Effector memory CD4-positive, alpha-beta T cell (primary cell): ENCODE measurements at regions not wholly inside any gene's neighbourhood (a gene's known extent, or its start where the extent isn't known, plus 50 kb on each side); places are given as distances from the start of the nearest gene placed in this dataset.

Experiments
- DNase-seq, 3 donors: peaks; one replicate each; pipeline ENCODE4 v3.0.0-alpha.2; 2020
- H3K27ac ChIP-seq: 2 replicates; pipeline ENCODE4 v1.7.0; 2013; ENCODE audit warnings: mild to moderate bottlenecking, low read length, moderate library complexity; ENCODE audit not compliant: insufficient read depth, poor library complexity, severe bottlenecking
- H3K27me3 ChIP-seq: replicated peaks from 2 replicates; pipeline ENCODE4 v1.7.0; 2013; ENCODE audit warnings: mild to moderate bottlenecking, low read length; ENCODE audit not compliant: insufficient read depth, control insufficient read depth, poor library complexity, severe bottlenecking
- H3K36me3 ChIP-seq: 2 replicates; pipeline ENCODE4 v1.7.0; 2013; ENCODE audit warnings: mild to moderate bottlenecking, low read length, moderate library complexity; ENCODE audit not compliant: control insufficient read depth, insufficient read depth
- H3K4me1 ChIP-seq: 2 replicates; pipeline ENCODE4 v1.7.0; 2013; ENCODE audit warnings: low read length, mild to moderate bottlenecking; ENCODE audit not compliant: control insufficient read depth, insufficient read depth, poor library complexity, severe bottlenecking
- H3K4me3 ChIP-seq: 2 replicates; pipeline ENCODE4 v1.7.0; 2013; ENCODE audit warnings: low read length, low read depth, mild to moderate bottlenecking; ENCODE audit not compliant: insufficient read depth, poor library complexity, severe bottlenecking
- H3K9me3 ChIP-seq: 2 replicates; pipeline ENCODE4 v1.7.0; 2013; ENCODE audit warnings: mild to moderate bottlenecking, low read length, moderate library complexity; ENCODE audit not compliant: control insufficient read depth

- Histone ChIP-seq H3K27ac (no peak overlapping the region), H3K36me3 (no peaks in the 10 kb centered on the region), H3K27me3 (no peaks in the 10 kb centered on the region), H3K4me3 (no peak overlapping the region), H3K4me1 (no peaks in the 10 kb centered on the region), H3K9me3 (no peaks in the 10 kb centered on the region)
- DNase-seq: no peak
These were observed 401.5 kb upstream of the JARID2 start for GRCh38 chr6:14844411-14844810.

GRCh38 chr6:14848019-14848418 is 397.9 kb upstream of the JARID2 start:
- Histone ChIP-seq H3K36me3 (no peaks in the 10 kb centered on the region), H3K27ac (no peak overlapping the region), H3K4me1 (no peaks in the 10 kb centered on the region), H3K27me3 (no peaks in the 10 kb centered on the region), H3K4me3 (no peak overlapping the region), H3K9me3 (no peaks in the 10 kb centered on the region)
- no peak for DNase-seq

GRCh38 chr6:14849185-14849584 is 396.7 kb upstream of the JARID2 start:
- Histone ChIP-seq H3K36me3 (no peaks in the 10 kb centered on the region), H3K4me1 (no peaks in the 10 kb centered on the region), H3K27me3 (no peaks in the 10 kb centered on the region), H3K9me3 (no peaks in the 10 kb centered on the region), H3K27ac (no peak overlapping the region), H3K4me3 (no peak overlapping the region)
- DNase-seq: no peak

- no peak overlapping the region for H3K27ac ChIP-seq
These were observed 394.6 kb upstream of the JARID2 start for GRCh38 chr6:14851281-14851680.

GRCh38 chr6:14852375-14852774 is 393.5 kb upstream of the JARID2 start:
- no peak for DNase-seq
- H3K9me3 ChIP-seq: no peaks in the 10 kb centered on the region
- H3K36me3 ChIP-seq: no peaks in the 10 kb centered on the region
- H3K4me1 ChIP-seq: no peaks in the 10 kb centered on the region
- no peak overlapping the region for H3K27ac ChIP-seq
- no peaks in the 10 kb centered on the region for H3K27me3 ChIP-seq
- H3K4me3 ChIP-seq: no peak overlapping the region

More at GRCh38 chr6:14851281-14851680, 394.6 kb upstream of the JARID2 start:
- H3K27me3 ChIP-seq: no peaks in the 10 kb centered on the region
- no peaks in the 10 kb centered on the region for H3K36me3 ChIP-seq
- no peaks in the 10 kb centered on the region for H3K9me3 ChIP-seq
- no peaks in the 10 kb centered on the region for H3K4me1 ChIP-seq
- H3K4me3 ChIP-seq: no peak overlapping the region
- DNase-seq: no peak

- H3K9me3 ChIP-seq: no peaks in the 10 kb centered on the region
- H3K36me3 ChIP-seq: no peaks in the 10 kb centered on the region
- DNase-seq: no peak
- H3K27me3 ChIP-seq: no peaks in the 10 kb centered on the region
- no peak overlapping the region for H3K27ac ChIP-seq
- no peaks in the 10 kb centered on the region for H3K4me1 ChIP-seq
- H3K4me3 ChIP-seq: no peak overlapping the region
These were observed 389.7 kb upstream of the JARID2 start for GRCh38 chr6:14856177-14856576.

- no peaks in the 10 kb centered on the region for H3K9me3 ChIP-seq
- H3K27me3 ChIP-seq: no peaks in the 10 kb centered on the region
- peak overlapping the region; percentile 18 for H3K4me3 ChIP-seq
- H3K36me3 ChIP-seq: no peaks in the 10 kb centered on the region
- no peak for DNase-seq
- no peak overlapping the region for H3K27ac ChIP-seq
- no peaks in the 10 kb centered on the region for H3K4me1 ChIP-seq
These were observed 388.9 kb upstream of the JARID2 start for GRCh38 chr6:14857001-14857400.

- Histone ChIP-seq H3K4me1 (no peaks in the 10 kb centered on the region), H3K27me3 (no peaks in the 10 kb centered on the region), H3K9me3 (no peaks in the 10 kb centered on the region), H3K36me3 (no peaks in the 10 kb centered on the region), H3K27ac (no peak overlapping the region), H3K4me3 (peak overlapping the region; percentile 18)
- DNase-seq: peak; percentile 41 to 64 (median 59)
These were observed 388.4 kb upstream of the JARID2 start for GRCh38 chr6:14857501-14857900.

GRCh38 chr6:14858808-14859207 is 387.1 kb upstream of the JARID2 start:
- no peak for DNase-seq
- no peaks in the 10 kb centered on the region for H3K27me3 ChIP-seq

GRCh38 chr6:14860774-14861173 is 385.1 kb upstream of the JARID2 start:
- no peak for DNase-seq
- Histone ChIP-seq H3K27ac (no peak overlapping the region), H3K4me1 (no peaks in the 10 kb centered on the region), H3K36me3 (no peaks in the 10 kb centered on the region), H3K9me3 (no peaks in the 10 kb centered on the region), H3K27me3 (no peaks in the 10 kb centered on the region), H3K4me3 (no peak overlapping the region)

More at GRCh38 chr6:14858808-14859207, 387.1 kb upstream of the JARID2 start:
- Histone ChIP-seq H3K4me3 (no peak overlapping the region), H3K4me1 (no peaks in the 10 kb centered on the region), H3K36me3 (no peaks in the 10 kb centered on the region), H3K27ac (no peak overlapping the region), H3K9me3 (no peaks in the 10 kb centered on the region)

- H3K9me3 ChIP-seq: no peaks in the 10 kb centered on the region
- H3K27ac ChIP-seq: no peak overlapping the region
- no peak for DNase-seq
- H3K4me3 ChIP-seq: no peak overlapping the region
- H3K4me1 ChIP-seq: no peaks in the 10 kb centered on the region
- H3K36me3 ChIP-seq: no peaks in the 10 kb centered on the region
- no peaks in the 10 kb centered on the region for H3K27me3 ChIP-seq
These were observed 384.4 kb upstream of the JARID2 start for GRCh38 chr6:14861491-14861943.
